A549 (cell line): ENCODE measurements at regions not wholly inside any gene's neighbourhood (a gene's known extent, or its start where the extent isn't known, plus 50 kb on each side); places are given as distances from the start of the nearest gene placed in this dataset.

Experiments
- ESRRA ChIP-seq: fragments of 150-350 bp; IDR thresholded peaks from 2 replicates; pipeline ENCODE4 v1.6.1; 2014; ENCODE audit warnings: mild to moderate bottlenecking, low read length, borderline replicate concordance
- JUN ChIP-seq, 2 experiments: fragments of >200 bp; sonication (Bioruptor Twin); formaldehyde crosslinking; IDR thresholded peaks; 2 replicates in 1 of 2; 3 replicates in 1 of 2; pipeline ENCODE4 v1.6.1; 2016 to 2017
- MAFK ChIP-seq: fragments of 450-650 bp; IDR thresholded peaks from 2 replicates; pipeline ENCODE4 v1.6.1; 2014; ENCODE audit not compliant: partially characterized antibody
- POLR2AphosphoS2 ChIP-seq: conservative IDR thresholded peaks from 2 replicates; pipeline ENCODE4 v1.6.1; 2012; ENCODE audit warnings: low read length, improper control_type of control experiment, inconsistent platforms
- SMC3 ChIP-seq: fragments of >200 bp; sonication (Bioruptor Twin); formaldehyde crosslinking; IDR thresholded peaks from 3 replicates; pipeline ENCODE4 v1.6.1; 2018; ENCODE audit warnings: inconsistent platforms
- TF ChIP-seq, protein P1 (sequence below): fragments of >200 bp; sonication (Bioruptor Twin); formaldehyde crosslinking; IDR thresholded peaks from 3 replicates; pipeline ENCODE4 v1.5.1; 2016
- TF ChIP-seq, protein P2 (sequence below): IDR thresholded peaks from 2 replicates; pipeline ENCODE4 v1.6.1; 2012

DNA sequence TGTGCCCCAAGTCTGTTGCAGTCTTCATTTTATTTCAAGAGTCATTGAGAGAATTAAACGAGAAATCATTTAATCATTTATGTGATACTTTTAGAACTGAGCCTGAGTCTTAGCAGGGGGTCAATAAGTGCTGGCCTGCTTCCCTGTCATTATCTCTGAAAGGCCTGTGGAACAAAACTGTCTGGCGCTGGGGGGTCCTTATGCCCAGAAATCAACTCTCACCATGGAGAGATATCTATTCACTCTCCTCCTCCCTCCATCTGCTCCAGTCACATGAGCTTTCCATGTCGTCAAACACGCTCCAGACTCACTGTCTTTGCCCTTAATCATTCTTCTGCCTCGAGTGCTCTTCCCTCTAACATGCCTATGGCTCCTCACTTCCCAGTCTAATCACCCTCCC, 136.8 kb downstream of the ESM1 start:
- TF ChIP-seq MAFK (no peak), ESRRA (no peak), SMC3 (no peak), POLR2AphosphoS2 (no peak), JUN (IDR thresholded peaks at IDR 0.05) (no peak)
- TF ChIP-seq, protein P1, sequence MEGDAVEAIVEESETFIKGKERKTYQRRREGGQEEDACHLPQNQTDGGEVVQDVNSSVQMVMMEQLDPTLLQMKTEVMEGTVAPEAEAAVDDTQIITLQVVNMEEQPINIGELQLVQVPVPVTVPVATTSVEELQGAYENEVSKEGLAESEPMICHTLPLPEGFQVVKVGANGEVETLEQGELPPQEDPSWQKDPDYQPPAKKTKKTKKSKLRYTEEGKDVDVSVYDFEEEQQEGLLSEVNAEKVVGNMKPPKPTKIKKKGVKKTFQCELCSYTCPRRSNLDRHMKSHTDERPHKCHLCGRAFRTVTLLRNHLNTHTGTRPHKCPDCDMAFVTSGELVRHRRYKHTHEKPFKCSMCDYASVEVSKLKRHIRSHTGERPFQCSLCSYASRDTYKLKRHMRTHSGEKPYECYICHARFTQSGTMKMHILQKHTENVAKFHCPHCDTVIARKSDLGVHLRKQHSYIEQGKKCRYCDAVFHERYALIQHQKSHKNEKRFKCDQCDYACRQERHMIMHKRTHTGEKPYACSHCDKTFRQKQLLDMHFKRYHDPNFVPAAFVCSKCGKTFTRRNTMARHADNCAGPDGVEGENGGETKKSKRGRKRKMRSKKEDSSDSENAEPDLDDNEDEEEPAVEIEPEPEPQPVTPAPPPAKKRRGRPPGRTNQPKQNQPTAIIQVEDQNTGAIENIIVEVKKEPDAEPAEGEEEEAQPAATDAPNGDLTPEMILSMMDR, result no peak
- TF ChIP-seq, protein P2, sequence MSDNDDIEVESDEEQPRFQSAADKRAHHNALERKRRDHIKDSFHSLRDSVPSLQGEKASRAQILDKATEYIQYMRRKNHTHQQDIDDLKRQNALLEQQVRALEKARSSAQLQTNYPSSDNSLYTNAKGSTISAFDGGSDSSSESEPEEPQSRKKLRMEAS, result no peak
